Neural cell (in vitro differentiated cells): ENCODE measurements at regions not wholly inside any gene's neighbourhood (a gene's known extent, or its start where the extent isn't known, plus 50 kb on each side); places are given as distances from the start of the nearest gene placed in this dataset.

Experiments
- EZH2 ChIP-seq: fragments of 200-600, 300-800 bp; shearing (Covaris generic), sonication (generic); IDR thresholded peaks from 2 replicates; pipeline ENCODE4 v1.6.1; 2014; ENCODE audit warnings: antibody characterized with exemption, low read length, borderline replicate concordance, mild to moderate bottlenecking; ENCODE audit not compliant: insufficient read depth, poor library complexity, severe bottlenecking
- POLR2AphosphoS5 ChIP-seq: IDR thresholded peaks from 2 replicates; pipeline ENCODE4 v1.6.1; 2012
- TAF1 ChIP-seq: IDR thresholded peaks from 2 replicates; pipeline ENCODE4 v1.6.1; 2012; ENCODE audit warnings: low read depth
- TF ChIP-seq, protein P1 (sequence below): fragments of 450-650 bp; IDR thresholded peaks from 2 replicates; pipeline ENCODE4 v1.5.1; 2014; ENCODE audit warnings: antibody characterized with exemption, mild to moderate bottlenecking, moderate library complexity; ENCODE audit not compliant: poor library complexity, severe bottlenecking
- TF ChIP-seq, protein P2 (sequence below): IDR thresholded peaks from 2 replicates; pipeline ENCODE4 v1.6.1; 2012; ENCODE audit warnings: borderline replicate concordance

DNA sequence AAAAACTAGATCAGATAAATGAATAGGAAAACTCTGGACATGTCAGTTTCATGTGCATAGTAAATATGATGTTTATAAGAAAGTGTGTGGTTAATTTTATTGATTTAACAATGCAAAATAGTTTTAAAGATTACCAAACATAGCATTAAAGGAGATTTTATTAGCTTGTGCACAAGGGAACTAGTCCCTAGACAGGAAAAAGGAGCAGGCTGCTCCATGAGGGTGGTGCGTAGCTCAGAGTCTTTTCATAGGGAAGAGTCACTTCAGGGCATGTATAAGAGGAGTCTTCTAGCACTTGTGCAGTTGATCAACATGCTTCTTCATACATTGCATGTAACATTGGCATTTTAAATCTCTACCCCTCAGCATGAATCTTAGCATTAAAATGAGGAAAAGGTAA lies 835.8 kb downstream of the GRIK2 start:
- TF ChIP-seq, protein P1, sequence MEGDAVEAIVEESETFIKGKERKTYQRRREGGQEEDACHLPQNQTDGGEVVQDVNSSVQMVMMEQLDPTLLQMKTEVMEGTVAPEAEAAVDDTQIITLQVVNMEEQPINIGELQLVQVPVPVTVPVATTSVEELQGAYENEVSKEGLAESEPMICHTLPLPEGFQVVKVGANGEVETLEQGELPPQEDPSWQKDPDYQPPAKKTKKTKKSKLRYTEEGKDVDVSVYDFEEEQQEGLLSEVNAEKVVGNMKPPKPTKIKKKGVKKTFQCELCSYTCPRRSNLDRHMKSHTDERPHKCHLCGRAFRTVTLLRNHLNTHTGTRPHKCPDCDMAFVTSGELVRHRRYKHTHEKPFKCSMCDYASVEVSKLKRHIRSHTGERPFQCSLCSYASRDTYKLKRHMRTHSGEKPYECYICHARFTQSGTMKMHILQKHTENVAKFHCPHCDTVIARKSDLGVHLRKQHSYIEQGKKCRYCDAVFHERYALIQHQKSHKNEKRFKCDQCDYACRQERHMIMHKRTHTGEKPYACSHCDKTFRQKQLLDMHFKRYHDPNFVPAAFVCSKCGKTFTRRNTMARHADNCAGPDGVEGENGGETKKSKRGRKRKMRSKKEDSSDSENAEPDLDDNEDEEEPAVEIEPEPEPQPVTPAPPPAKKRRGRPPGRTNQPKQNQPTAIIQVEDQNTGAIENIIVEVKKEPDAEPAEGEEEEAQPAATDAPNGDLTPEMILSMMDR: no peak
- TF ChIP-seq, protein P2, sequence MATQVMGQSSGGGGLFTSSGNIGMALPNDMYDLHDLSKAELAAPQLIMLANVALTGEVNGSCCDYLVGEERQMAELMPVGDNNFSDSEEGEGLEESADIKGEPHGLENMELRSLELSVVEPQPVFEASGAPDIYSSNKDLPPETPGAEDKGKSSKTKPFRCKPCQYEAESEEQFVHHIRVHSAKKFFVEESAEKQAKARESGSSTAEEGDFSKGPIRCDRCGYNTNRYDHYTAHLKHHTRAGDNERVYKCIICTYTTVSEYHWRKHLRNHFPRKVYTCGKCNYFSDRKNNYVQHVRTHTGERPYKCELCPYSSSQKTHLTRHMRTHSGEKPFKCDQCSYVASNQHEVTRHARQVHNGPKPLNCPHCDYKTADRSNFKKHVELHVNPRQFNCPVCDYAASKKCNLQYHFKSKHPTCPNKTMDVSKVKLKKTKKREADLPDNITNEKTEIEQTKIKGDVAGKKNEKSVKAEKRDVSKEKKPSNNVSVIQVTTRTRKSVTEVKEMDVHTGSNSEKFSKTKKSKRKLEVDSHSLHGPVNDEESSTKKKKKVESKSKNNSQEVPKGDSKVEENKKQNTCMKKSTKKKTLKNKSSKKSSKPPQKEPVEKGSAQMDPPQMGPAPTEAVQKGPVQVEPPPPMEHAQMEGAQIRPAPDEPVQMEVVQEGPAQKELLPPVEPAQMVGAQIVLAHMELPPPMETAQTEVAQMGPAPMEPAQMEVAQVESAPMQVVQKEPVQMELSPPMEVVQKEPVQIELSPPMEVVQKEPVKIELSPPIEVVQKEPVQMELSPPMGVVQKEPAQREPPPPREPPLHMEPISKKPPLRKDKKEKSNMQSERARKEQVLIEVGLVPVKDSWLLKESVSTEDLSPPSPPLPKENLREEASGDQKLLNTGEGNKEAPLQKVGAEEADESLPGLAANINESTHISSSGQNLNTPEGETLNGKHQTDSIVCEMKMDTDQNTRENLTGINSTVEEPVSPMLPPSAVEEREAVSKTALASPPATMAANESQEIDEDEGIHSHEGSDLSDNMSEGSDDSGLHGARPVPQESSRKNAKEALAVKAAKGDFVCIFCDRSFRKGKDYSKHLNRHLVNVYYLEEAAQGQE: no peak
- TF ChIP-seq EZH2 (no peak), POLR2AphosphoS5 (no peak), TAF1 (no peak)
